LNCaP clone FGC (cell line): ENCODE measurements at regions not wholly inside any gene's neighbourhood (a gene's known extent, or its start where the extent isn't known, plus 50 kb on each side); places are given as distances from the start of the nearest gene placed in this dataset.

Experiments used
- DNase-seq: peaks from one replicate; pipeline ENCODE4 v3.0.0-alpha.2; 2011; ENCODE audit warnings: low read depth
- H3K4me3 ChIP-seq: 2 replicates; pipeline ENCODE4 v1.5.1; 2011; ENCODE audit warnings: mild to moderate bottlenecking, low read depth, low read length, control low read depth
- CTCF ChIP-seq: IDR thresholded peaks from 2 replicates; pipeline ENCODE4 v1.5.1; 2012; ENCODE audit warnings: mild to moderate bottlenecking; ENCODE audit not compliant: control insufficient read depth, insufficient read depth; ENCODE audit errors: extremely low read depth

DNA sequence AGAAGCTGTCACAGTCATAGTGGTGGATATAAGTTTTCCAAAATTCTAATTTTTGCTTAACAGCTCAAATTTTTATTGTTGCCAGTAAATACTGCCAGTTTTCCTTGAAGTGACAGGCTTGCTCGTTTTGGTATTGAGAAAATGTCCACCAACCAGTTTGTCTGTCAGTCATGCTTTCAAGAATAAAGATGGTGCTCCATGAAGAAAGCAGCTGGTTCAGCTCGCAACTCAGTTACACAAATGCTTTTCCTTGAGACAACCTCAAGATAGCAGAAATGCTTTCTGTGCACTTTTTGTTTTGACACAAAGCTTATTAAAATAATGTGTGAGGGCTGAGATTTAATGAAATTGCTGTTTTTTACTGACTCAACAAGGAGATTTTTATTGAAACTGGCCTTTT is 135.7 kb downstream of the LRRC70 start:
- TF ChIP-seq CTCF, result no peak
- no peak for DNase-seq
- no peak overlapping the region for H3K4me3 ChIP-seq

DNA sequence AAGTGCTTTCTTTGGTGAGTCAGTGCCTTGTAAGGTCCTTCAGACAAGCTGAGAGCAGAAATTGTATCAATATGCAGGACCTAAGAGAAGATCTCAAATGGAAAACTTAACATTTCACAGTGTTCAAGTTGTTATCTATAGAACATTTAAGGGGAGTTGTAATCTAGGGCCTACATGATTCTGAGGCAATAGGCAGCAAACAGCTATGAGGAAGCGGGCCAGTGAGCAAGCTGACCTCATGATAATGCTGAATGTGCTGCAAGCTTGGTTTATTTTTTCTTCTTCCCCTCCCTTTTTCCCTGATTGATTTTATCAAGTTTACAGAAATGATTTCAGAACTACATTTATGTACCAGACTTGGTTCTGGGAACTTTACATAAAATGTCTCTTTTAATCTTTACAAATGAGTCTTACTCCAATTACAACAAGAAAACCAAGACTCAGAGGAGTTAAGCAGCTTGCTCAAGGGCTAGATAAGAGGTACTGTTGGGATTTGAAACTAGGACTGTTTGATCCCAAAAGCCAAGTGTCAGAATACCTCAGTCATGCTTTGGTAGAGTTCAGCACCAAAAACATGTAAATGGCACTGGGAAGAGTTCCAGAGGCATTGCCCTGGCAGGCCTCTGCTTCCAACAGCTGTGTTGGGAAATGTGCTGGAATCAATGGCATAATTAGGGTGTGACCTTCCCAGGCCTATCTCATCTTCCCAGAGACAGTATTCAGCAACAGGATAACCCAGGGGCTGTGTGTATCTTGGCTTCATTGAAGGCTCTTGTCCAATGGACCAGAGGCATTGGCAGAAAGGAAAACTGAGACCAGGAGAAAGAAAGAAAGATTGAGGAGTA is 130.1 kb downstream of the LRRC70 start:
- TF ChIP-seq CTCF, result no peak
- no peak overlapping the region for H3K4me3 ChIP-seq
- no peak for DNase-seq

- DNase-seq, result no peak
- no peak overlapping the region for H3K4me3 ChIP-seq
- TF ChIP-seq CTCF, result no peak
These were observed 128.9 kb downstream of the LRRC70 start for GRCh38 chr5:62707563-62707962.

DNA sequence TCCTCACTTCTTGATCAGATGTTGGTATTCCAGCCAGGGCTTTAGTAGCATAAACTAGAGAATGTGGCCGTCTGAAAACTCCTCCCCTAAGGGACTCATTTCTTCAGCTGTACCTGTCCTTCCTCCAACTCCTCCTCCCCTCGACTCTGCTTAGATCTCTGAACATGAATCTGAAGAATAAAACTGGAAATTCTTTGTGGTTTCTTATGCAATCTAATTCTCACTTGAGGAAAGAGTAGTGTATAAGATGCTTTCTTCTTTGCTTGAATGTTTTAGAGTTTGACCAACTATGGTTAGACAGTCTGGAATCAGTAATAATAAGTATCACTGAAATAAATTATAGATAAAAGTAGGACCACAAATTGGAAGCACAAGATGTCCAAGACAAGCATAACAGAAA is 128.5 kb downstream of the LRRC70 start:
- no peak overlapping the region for H3K4me3 ChIP-seq
- no peak for DNase-seq
- TF ChIP-seq CTCF, result no peak

DNA sequence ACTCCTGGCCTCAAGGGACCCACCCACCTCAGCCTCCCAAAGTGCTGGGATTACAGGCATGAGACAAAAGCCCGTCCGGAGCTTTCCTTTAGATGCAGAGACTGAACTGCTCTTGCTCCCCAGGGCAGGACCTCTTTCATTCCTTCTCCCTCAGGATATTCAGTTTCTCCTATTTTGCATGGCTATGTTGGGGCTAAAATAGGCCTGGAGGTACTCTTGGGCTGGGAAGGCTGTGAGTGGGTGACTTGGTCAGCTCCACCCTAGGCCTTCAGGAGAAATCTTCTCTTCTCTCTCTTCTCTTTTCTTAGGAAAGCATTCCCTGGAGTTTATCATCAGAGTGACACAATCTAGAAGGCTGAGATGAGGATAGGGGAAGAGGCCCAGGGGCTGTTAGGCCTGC is 126.4 kb downstream of the LRRC70 start:
- H3K4me3 ChIP-seq, result no peak overlapping the region
- no peak for DNase-seq
- no peak for TF ChIP-seq CTCF

GRCh38 chr5:62702126-62702525 is 123.5 kb downstream of the LRRC70 start:
- no peak for TF ChIP-seq CTCF
- no peak overlapping the region for H3K4me3 ChIP-seq
- DNase-seq, result no peak

GRCh38 chr5:62701036-62701435 is 122.4 kb downstream of the LRRC70 start:
- DNase-seq, result no peak
- H3K4me3 ChIP-seq, result no peak overlapping the region
- TF ChIP-seq CTCF, result no peak
